Mesenchymal stem cell (in vitro differentiated cells and primary cell): ENCODE measurements at regions not wholly inside any gene's neighbourhood (a gene's known extent, or its start where the extent isn't known, plus 50 kb on each side); places are given as distances from the start of the nearest gene placed in this dataset.

Experiments
- DNase-seq: peaks from one replicate; pipeline ENCODE4 v3.0.0-alpha.2; 2013
- H2AFZ ChIP-seq: one replicate; pipeline ENCODE4 v1.6.1; 2013; ENCODE audit warnings: low read depth, mild to moderate bottlenecking, control low read depth, inconsistent platforms, low read length, moderate library complexity
- H2AK5ac ChIP-seq: 2 replicates; pipeline ENCODE4 v1.6.1; 2013; ENCODE audit warnings: low read length, moderate library complexity, mild to moderate bottlenecking, inconsistent platforms; ENCODE audit not compliant: severe bottlenecking
- H2BK120ac ChIP-seq: one replicate; pipeline ENCODE4 v1.6.1; 2013; ENCODE audit warnings: low read depth, mild to moderate bottlenecking, inconsistent platforms, low read length, moderate library complexity
- H2BK12ac ChIP-seq, 2 experiments: one replicate each; pipeline ENCODE4 v1.6.1; 2013; ENCODE audit warnings: inconsistent platforms in 2 of 2, low read length in 2 of 2, mild to moderate bottlenecking in 2 of 2, moderate library complexity in 2 of 2, control low read depth in 1 of 2
- H2BK15ac ChIP-seq: one replicate; pipeline ENCODE4 v1.6.1; 2013; ENCODE audit warnings: mild to moderate bottlenecking, low read depth, inconsistent platforms; ENCODE audit not compliant: poor library complexity, severe bottlenecking
- H2BK5ac ChIP-seq: 2 replicates; pipeline ENCODE4 v1.6.1; 2013; ENCODE audit warnings: low read depth, mild to moderate bottlenecking, low read length, control low read depth, inconsistent platforms; ENCODE audit not compliant: poor library complexity, severe bottlenecking
- H3K14ac ChIP-seq, 2 experiments: one replicate each; pipeline ENCODE4 v1.6.1; 2013; ENCODE audit warnings: inconsistent platforms in 2 of 2, low read length in 2 of 2, control low read depth in 1 of 2, mild to moderate bottlenecking in 1 of 2, moderate library complexity in 1 of 2
- H3K18ac ChIP-seq, 2 experiments: one replicate each; pipeline ENCODE4 v1.6.1; 2013; ENCODE audit warnings: inconsistent platforms in 2 of 2, low read length in 2 of 2, control low read depth in 1 of 2, low read depth in 1 of 2, mild to moderate bottlenecking in 1 of 2
- H3K23ac ChIP-seq, 2 experiments: one replicate each; pipeline ENCODE4 v1.6.1; 2013; ENCODE audit warnings: inconsistent platforms in 2 of 2, low read length in 2 of 2, mild to moderate bottlenecking in 2 of 2, moderate library complexity in 2 of 2, control low read depth in 1 of 2
- H3K27ac ChIP-seq: 2 replicates; pipeline ENCODE4 v1.5.1; 2013; ENCODE audit warnings: mild to moderate bottlenecking, moderate library complexity, low read length, control low read depth, inconsistent platforms; ENCODE audit not compliant: poor library complexity, severe bottlenecking
- H3K27me3 ChIP-seq, 2 experiments: 2 replicates each; pipeline versions ENCODE4 v1.6.1 to v1.7.0; 2013; ENCODE audit warnings: low read length in 2 of 2, mild to moderate bottlenecking in 2 of 2, moderate library complexity in 2 of 2, control low read depth in 1 of 2, inconsistent platforms in 1 of 2; ENCODE audit not compliant: control insufficient read depth in 1 of 2, insufficient read depth in 1 of 2
- H3K36me3 ChIP-seq, 2 experiments: 2 replicates each; pipeline versions ENCODE4 v1.6.1 to v1.7.0; 2013; ENCODE audit warnings: low read length in 2 of 2, control low read depth in 1 of 2, inconsistent platforms in 1 of 2, low read depth in 1 of 2, mild to moderate bottlenecking in 1 of 2; ENCODE audit not compliant: insufficient read depth in 2 of 2, control insufficient read depth in 1 of 2
- H3K4ac ChIP-seq, 2 experiments: one replicate each; pipeline ENCODE4 v1.6.1; 2013; ENCODE audit warnings: inconsistent platforms in 2 of 2, low read length in 2 of 2, mild to moderate bottlenecking in 2 of 2, moderate library complexity in 2 of 2, control low read depth in 1 of 2, low read depth in 1 of 2
- H3K4me1 ChIP-seq: 2 replicates; pipeline ENCODE4 v1.6.1; 2013; ENCODE audit warnings: low read depth, low read length, control low read depth; ENCODE audit not compliant: control insufficient read depth, insufficient read depth
- H3K4me2 ChIP-seq: 2 replicates; pipeline ENCODE4 v1.6.1; 2013; ENCODE audit warnings: low read length, mild to moderate bottlenecking, inconsistent platforms; ENCODE audit not compliant: poor library complexity, severe bottlenecking
- H3K4me3 ChIP-seq, 2 experiments: 2 replicates each; pipeline versions ENCODE4 v1.5.1 to v1.7.0; 2013; ENCODE audit warnings: low read length in 2 of 2, mild to moderate bottlenecking in 2 of 2, control low read depth in 1 of 2, low read depth in 1 of 2; ENCODE audit not compliant: insufficient read depth in 1 of 2
- H3K79me1 ChIP-seq: replicated peaks from 2 replicates; pipeline ENCODE4 v1.6.1; 2013; ENCODE audit warnings: mild to moderate bottlenecking, control low read depth, low read length, inconsistent platforms; ENCODE audit not compliant: poor library complexity, severe bottlenecking
- H3K9ac ChIP-seq: 2 replicates; pipeline ENCODE4 v1.7.0; 2013; ENCODE audit warnings: mild to moderate bottlenecking, low read length, moderate library complexity
- H3K9me3 ChIP-seq: 2 replicates; pipeline ENCODE4 v1.7.0; 2013; ENCODE audit warnings: mild to moderate bottlenecking, low read length; ENCODE audit not compliant: control insufficient read depth
- H4K8ac ChIP-seq: one replicate; pipeline ENCODE4 v1.6.1; 2013; ENCODE audit warnings: inconsistent platforms, mild to moderate bottlenecking, low read length, moderate library complexity
- H4K91ac ChIP-seq: one replicate; pipeline ENCODE4 v1.6.1; 2013; ENCODE audit warnings: mild to moderate bottlenecking, low read length, inconsistent platforms
- WGBS: methylation state at CpG from one replicate; pipeline ENCODE4 v1.1.7; 2013; ENCODE audit warnings: mixed read lengths; 5-methylcytosine and 5-hydroxymethylcytosine counted together

DNA sequence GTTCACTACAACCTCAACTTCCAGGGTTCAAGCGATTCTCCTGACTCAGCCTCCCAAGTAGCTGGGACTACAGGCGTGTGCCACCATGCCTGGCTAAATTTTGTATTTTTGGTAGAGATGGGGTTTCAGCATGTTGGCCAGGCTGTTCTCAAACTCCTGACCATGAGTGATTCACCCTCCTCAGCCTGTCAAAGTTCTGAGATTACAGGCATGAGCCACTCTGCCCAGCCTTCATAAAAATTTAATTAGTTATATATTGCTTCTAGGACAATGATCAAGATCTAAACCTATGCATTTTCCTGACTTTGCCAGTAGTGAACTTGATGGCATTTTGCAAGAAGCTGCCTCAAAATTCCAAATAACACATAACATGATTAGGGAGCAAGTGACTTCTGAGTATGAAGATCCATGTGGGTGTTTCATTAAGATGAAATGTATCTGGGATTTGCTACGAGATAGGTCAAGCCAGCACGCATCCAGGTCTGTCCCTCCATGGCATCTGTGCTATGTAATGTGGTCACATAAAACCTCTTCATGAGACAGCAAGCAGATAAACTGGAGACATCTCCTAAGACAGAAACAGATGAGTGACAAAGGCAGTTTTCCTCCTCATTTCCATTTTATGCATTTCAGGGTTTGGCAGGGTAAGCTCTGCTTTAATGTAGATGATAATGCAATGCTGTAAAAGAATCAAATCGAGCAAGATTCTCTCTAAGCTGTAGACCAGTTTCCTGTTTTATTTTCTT lies 319.4 kb upstream of the ATP2B1 start:
- Histone ChIP-seq H3K27me3 (no peaks in the 10 kb centered on the region), H4K91ac (no peak overlapping the region), H3K4me3 (no peak overlapping the region), H2BK12ac (peak overlapping the region in 1 of 2 experiments; percentile 75), H3K23ac (no peak overlapping the region), H4K8ac (no peak overlapping the region), H2BK15ac (no peak overlapping the region), H2AK5ac (no peak overlapping the region), H3K9ac (peak overlapping the region; percentile 21), H3K18ac (peak overlapping the region in 1 of 2 experiments; percentile 46), H3K36me3 (no peaks in the 10 kb centered on the region), H3K9me3 (no peaks in the 10 kb centered on the region), H3K27ac (no peak overlapping the region), H2BK120ac (no peak overlapping the region), H2BK5ac (no peak overlapping the region), H3K14ac (no peak overlapping the region), H2AFZ (no peak overlapping the region), H3K4ac (no peak overlapping the region), H3K4me1 (no peaks in the 10 kb centered on the region), H3K79me1 (no peaks in the 10 kb centered on the region), H3K4me2 (no peak overlapping the region)
- peak; percentile 71 for DNase-seq
- WGBS: 82% methylated on average over 4 of the region's 5 CpGs

DNA sequence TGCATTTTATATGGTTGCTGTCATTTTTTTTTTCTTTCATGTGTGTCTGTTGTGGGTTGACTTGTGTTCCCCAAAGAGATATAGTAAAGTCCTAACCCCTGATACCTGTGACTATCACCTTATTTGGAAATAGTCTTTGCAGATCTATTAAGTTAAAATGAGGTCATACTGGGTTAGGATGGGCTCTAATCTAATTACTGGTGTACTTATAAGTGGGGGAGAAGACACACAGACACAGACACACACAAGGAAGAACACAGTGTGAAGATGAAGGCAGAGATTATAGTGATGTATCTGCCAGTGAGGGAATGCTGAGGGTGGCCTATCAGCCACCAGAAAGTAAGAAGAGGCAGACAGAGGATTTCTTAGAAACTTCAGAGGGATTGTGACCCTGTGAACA lies 318.4 kb upstream of the ATP2B1 start:
- H3K14ac ChIP-seq: no peak overlapping the region
- no peak overlapping the region for H2BK120ac ChIP-seq
- no peak overlapping the region for H2BK15ac ChIP-seq
- no peak overlapping the region for H2AK5ac ChIP-seq
- no peak overlapping the region for H3K23ac ChIP-seq
- H3K4ac ChIP-seq: no peak overlapping the region
- H3K79me1 ChIP-seq: no peaks in the 10 kb centered on the region
- H3K9me3 ChIP-seq: no peaks in the 10 kb centered on the region
- no peak overlapping the region for H2AFZ ChIP-seq
- DNase-seq: no peak
- no peak overlapping the region for H3K4me3 ChIP-seq
- H2BK5ac ChIP-seq: no peak overlapping the region
- H4K91ac ChIP-seq: no peak overlapping the region
- H3K27me3 ChIP-seq: no peaks in the 10 kb centered on the region
- no peak overlapping the region for H3K27ac ChIP-seq
- no peak overlapping the region for H3K18ac ChIP-seq
- H2BK12ac ChIP-seq: no peak overlapping the region
- no peak overlapping the region for H4K8ac ChIP-seq
- H3K9ac ChIP-seq: no peak overlapping the region
- H3K36me3 ChIP-seq: no peaks in the 10 kb centered on the region
- no peaks in the 10 kb centered on the region for H3K4me1 ChIP-seq
- H3K4me2 ChIP-seq: no peak overlapping the region

DNA sequence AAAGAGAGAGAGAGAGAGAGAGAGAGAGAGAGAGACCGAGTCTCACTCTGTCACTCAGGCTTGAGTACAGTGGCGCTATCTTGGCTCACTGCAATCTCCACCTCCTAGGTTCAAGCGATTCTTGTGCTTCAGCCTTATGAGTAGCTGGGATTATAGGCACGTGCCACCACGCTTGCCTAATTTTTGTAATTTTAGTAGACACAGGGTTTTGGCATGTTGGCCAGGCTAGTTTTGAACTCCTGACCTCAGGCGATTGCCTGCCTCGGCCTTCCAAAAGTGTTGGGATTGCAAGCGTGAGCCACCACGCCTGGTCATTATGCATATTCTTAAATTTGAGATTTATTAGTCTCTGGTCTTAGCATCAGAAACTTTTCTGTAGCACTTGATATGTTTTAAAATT lies 317.9 kb upstream of the ATP2B1 start:
- Histone ChIP-seq H3K18ac (no peak overlapping the region), H3K4ac (no peak overlapping the region), H3K14ac (no peak overlapping the region), H4K8ac (no peak overlapping the region), H2AFZ (no peak overlapping the region), H2BK120ac (no peak overlapping the region), H2AK5ac (no peak overlapping the region), H2BK12ac (no peak overlapping the region), H3K9ac (no peak overlapping the region), H3K4me2 (no peak overlapping the region), H3K4me1 (no peaks in the 10 kb centered on the region), H3K36me3 (no peaks in the 10 kb centered on the region), H3K79me1 (no peaks in the 10 kb centered on the region), H2BK5ac (no peak overlapping the region), H3K23ac (no peak overlapping the region), H3K27ac (no peak overlapping the region), H3K9me3 (no peaks in the 10 kb centered on the region), H3K27me3 (no peaks in the 10 kb centered on the region), H4K91ac (no peak overlapping the region), H2BK15ac (no peak overlapping the region), H3K4me3 (no peak overlapping the region)
- DNase-seq: no peak
- 93% methylated on average over 7 of the region's 9 CpGs for WGBS

DNA sequence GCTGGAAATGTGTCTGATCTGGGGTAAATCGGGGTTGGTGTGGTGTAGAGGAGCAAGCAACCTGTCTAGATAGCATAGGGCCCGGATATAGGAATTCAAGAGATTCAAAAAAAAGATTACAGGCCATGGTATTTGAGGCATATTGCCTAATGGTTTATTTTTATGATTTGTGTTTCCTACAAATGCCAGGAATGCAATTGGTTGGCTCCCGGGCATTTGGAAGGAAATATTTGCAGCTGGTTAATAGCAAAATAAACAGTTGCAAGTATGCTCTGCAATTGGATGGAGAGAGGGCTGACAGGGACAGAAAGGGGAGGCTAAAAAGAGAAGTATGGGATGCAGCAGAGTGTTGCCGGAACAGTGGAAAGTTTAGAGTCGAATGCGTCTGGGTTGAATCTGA lies 315.6 kb upstream of the ATP2B1 start:
- H2AFZ ChIP-seq: no peak overlapping the region
- no peak overlapping the region for H3K4me2 ChIP-seq
- H3K18ac ChIP-seq: no peak overlapping the region
- H3K4ac ChIP-seq: no peak overlapping the region
- no peaks in the 10 kb centered on the region for H3K9me3 ChIP-seq
- H3K9ac ChIP-seq: no peak overlapping the region
- no peaks in the 10 kb centered on the region for H3K79me1 ChIP-seq
- H2BK15ac ChIP-seq: no peak overlapping the region
- 62% methylated on average over 6 of the region's 6 CpGs for WGBS
- no peak overlapping the region for H3K27ac ChIP-seq
- no peak overlapping the region for H2BK5ac ChIP-seq
- H2BK120ac ChIP-seq: no peak overlapping the region
- no peak overlapping the region for H2AK5ac ChIP-seq
- no peak overlapping the region for H4K8ac ChIP-seq
- H3K14ac ChIP-seq: no peak overlapping the region
- H4K91ac ChIP-seq: no peak overlapping the region
- no peaks in the 10 kb centered on the region for H3K36me3 ChIP-seq
- H3K4me3 ChIP-seq: no peak overlapping the region
- no peaks in the 10 kb centered on the region for H3K4me1 ChIP-seq
- no peak overlapping the region for H3K23ac ChIP-seq
- H3K27me3 ChIP-seq: no peaks in the 10 kb centered on the region
- H2BK12ac ChIP-seq: no peak overlapping the region
- DNase-seq: peak; percentile 29
